Panc1 (cell line): ENCODE measurements at regions not wholly inside any gene's neighbourhood (a gene's known extent, or its start where the extent isn't known, plus 50 kb on each side); places are given as distances from the start of the nearest gene placed in this dataset.
A peak's percentile ranks its signal among the peaks of the same experiment; 100 is the strongest.

Experiments used
- ATAC-seq: fragments of 200-7000 bp; cut with Tn5 transposase; 2 replicates; pipeline ENCODE4 v1.9.1; 2020; ENCODE audit warnings: mild to moderate bottlenecking, moderate library complexity
- BruUV-seq: library from RNA; stranded (reverse); fragments of 400-500 nt; replicated peaks from 2 replicates; lab custom pipeline; 2021; lab: Mats Ljungman, UMichigan
- CTCF ChIA-PET: fragments of 300-600 bp; sonication (Branson Sonifier 250); formaldehyde crosslinking; loops from one replicate; lab custom pipeline; 2022; ENCODE audit warnings: antibody characterized with exemption; lab: Charles Lee
- POLR2A ChIA-PET: fragments of 300-600 bp; sonication (Branson Sonifier 250); formaldehyde crosslinking; loops from one replicate; lab custom pipeline; 2022; ENCODE audit warnings: antibody characterized with exemption; lab: Charles Lee
- DNase-seq: peaks from one replicate; pipeline ENCODE4 v3.0.0-alpha.2; 2010; ENCODE audit warnings: low read depth, low spot score
- H3K27ac ChIP-seq: 2 replicates; pipeline ENCODE4 v1.5.1; 2011; ENCODE audit warnings: mild to moderate bottlenecking, low read length, inconsistent platforms
- H3K27me3 ChIP-seq: fragments of 200-500 bp; sonication (Bioruptor generic); 2 replicates; pipeline ENCODE4 v1.6.0; 2014; ENCODE audit warnings: low read length, inconsistent platforms; ENCODE audit not compliant: control insufficient read depth, insufficient read depth
- H3K36me3 ChIP-seq: fragments of 200-500 bp; sonication (Bioruptor generic); 2 replicates; pipeline ENCODE4 v1.5.1; 2014; ENCODE audit warnings: inconsistent platforms, mild to moderate bottlenecking, low read length, moderate library complexity; ENCODE audit not compliant: control insufficient read depth, insufficient read depth
- H3K4me1 ChIP-seq: 2 replicates; pipeline ENCODE4 v1.5.1; 2011; ENCODE audit warnings: inconsistent platforms, mild to moderate bottlenecking, low read length, moderate library complexity; ENCODE audit not compliant: control insufficient read depth, insufficient read depth
- H3K4me3 ChIP-seq, 2 experiments: 2 replicates each; pipeline ENCODE4 v1.5.1; 2011 to 2012; ENCODE audit warnings: low read depth in 2 of 2, low read length in 2 of 2, mild to moderate bottlenecking in 2 of 2, inconsistent platforms in 1 of 2, moderate library complexity in 1 of 2
- H3K9me3 ChIP-seq: fragments of 200-500 bp; sonication (Bioruptor generic); 2 replicates; pipeline ENCODE4 v1.5.1; 2014; ENCODE audit warnings: low read depth, mild to moderate bottlenecking, inconsistent platforms, low read length, moderate library complexity; ENCODE audit not compliant: control insufficient read depth, insufficient read depth
- CTCF ChIP-seq: fragments of 450-650 bp; IDR thresholded peaks from 2 replicates; pipeline ENCODE4 v1.5.1; 2017; ENCODE audit warnings: mild to moderate bottlenecking
- POLR2AphosphoS5 ChIP-seq: IDR thresholded peaks from 2 replicates; pipeline ENCODE4 v1.6.1; 2012; ENCODE audit warnings: mild to moderate bottlenecking, low read depth, low read length, moderate library complexity
- REST ChIP-seq, 2 experiments: IDR thresholded peaks; 2 replicates each; pipeline ENCODE4 v1.6.1; 2011 to 2012; ENCODE audit warnings: low read depth in 2 of 2, control low read depth in 1 of 2, low read length in 1 of 2, mild to moderate bottlenecking in 1 of 2, moderate library complexity in 1 of 2; ENCODE audit not compliant: insufficient read depth in 1 of 2
- SIN3A ChIP-seq: IDR thresholded peaks from 2 replicates; pipeline ENCODE4 v1.6.1; 2012; ENCODE audit warnings: low read depth, mild to moderate bottlenecking, low read length, moderate library complexity, borderline replicate concordance; ENCODE audit not compliant: insufficient read depth
- TCF7L2 ChIP-seq: IDR thresholded peaks from 2 replicates; pipeline ENCODE4 v1.6.1; 2011; ENCODE audit warnings: mild to moderate bottlenecking, low read depth, low read length, inconsistent platforms
- in situ Hi-C: cut with HindIII; loops from 2 replicates; pipeline ENCODE4 v1.10.0; 2016; ENCODE audit warnings: low sequenced_read_pairs, low pct_unique_long_range_greater_than_20kb
- intact Hi-C: fragments of 100-400 bp; cut with micrococcal nuclease; formaldehyde crosslinking; loops from one replicate; pipeline ENCODE4 v1.10.0; 2022; ENCODE audit not compliant: unreplicated experiment

GRCh38 chr5:10059980-10060379, 189.7 kb downstream of the ATPSCKMT start:
- ATAC-seq, result no peak
- 0 out of 2 replicates have a peak, but pooled peaks have one; percentile 13 for TF ChIP-seq CTCF
- no peak for TF ChIP-seq REST (IDR thresholded peaks at IDR 0.05; ENCODE audit: insufficient read depth in 1 of 2, low read depth in 2 of 2, low read length in 1 of 2)
- no peak for TF ChIP-seq TCF7L2
- DNase-seq, result no peak
- no peak overlapping the region for H3K4me3 ChIP-seq
- in situ Hi-C loops, result no loop called here
- H3K27me3 ChIP-seq, result no peaks in the 10 kb centered on the region
- H3K27ac ChIP-seq, result no peak overlapping the region
- intact Hi-C loops, result no loop called here
- BruUV-seq, result no TSS peak
- no peaks in the 10 kb centered on the region for H3K9me3 ChIP-seq
- CTCF ChIA-PET, result no interaction called here
- POLR2A ChIA-PET, result no interaction called here
- no peaks in the 10 kb centered on the region for H3K4me1 ChIP-seq
- no peaks in the 10 kb centered on the region for H3K36me3 ChIP-seq

- ChIA-PET CTCF (no interaction called here), POLR2A (no interaction called here)
- intact Hi-C loops (no loop called here), in situ Hi-C loops (no loop called here)
- no peak overlapping the region for H3K4me3 ChIP-seq
- no peak for TF ChIP-seq TCF7L2
- TF ChIP-seq SIN3A, result no peak
- TF ChIP-seq CTCF, result no peak
- no peak for TF ChIP-seq REST (IDR thresholded peaks at IDR 0.05; ENCODE audit: insufficient read depth in 1 of 2, low read depth in 2 of 2, low read length in 1 of 2)
- TF ChIP-seq POLR2AphosphoS5, result no peak
- H3K9me3 ChIP-seq, result no peaks in the 10 kb centered on the region
- no peak for DNase-seq
- H3K27me3 ChIP-seq, result no peaks in the 10 kb centered on the region
- BruUV-seq, result no TSS peak
- H3K4me1 ChIP-seq, result no peaks in the 10 kb centered on the region
- H3K27ac ChIP-seq, result no peak overlapping the region
- ATAC-seq, result no peak
- H3K36me3 ChIP-seq, result no peaks in the 10 kb centered on the region
These were observed 190.1 kb downstream of the ATPSCKMT start for GRCh38 chr5:10059556-10059955.
